ENCODE measurements at regions not wholly inside any gene's neighbourhood (a gene's known extent, or its start where the extent isn't known, plus 50 kb on each side); places are given as distances from the start of the nearest gene placed in this dataset.

- Histone ChIP-seq H3K27me3 (ENCODE audit: insufficient read depth, poor library complexity, severe bottlenecking) (no peaks in the 10 kb centered on the region), H3K4me3 (replicated peaks; ENCODE audit: insufficient read depth, low read length) (no peak overlapping the region), H3K27ac (replicated peaks) (no peak overlapping the region)
- DNase-seq (ENCODE audit: low read depth in 1 of 2, low spot score in 1 of 2), result no peak
- TF ChIP-seq REST (IDR thresholded peaks at IDR 0.05; ENCODE audit: insufficient replicate concordance, low read depth) (no peak), CTCF (IDR thresholded peaks at IDR 0.05; ENCODE audit: insufficient read depth, low read length) (no peak), SPI1 (IDR thresholded peaks at IDR 0.05; ENCODE audit: borderline replicate concordance, low read depth) (no peak), GABPA (IDR thresholded peaks at IDR 0.05; ENCODE audit: low read depth) (no peak), POLR2AphosphoS5 (IDR thresholded peaks at IDR 0.05; ENCODE audit: low read depth) (no peak)
Measured at GRCh38 chr20:57912227-57912582, 202.4 kb upstream of the PMEPA1 start.

- TF ChIP-seq CTCF (IDR thresholded peaks at IDR 0.05; ENCODE audit: insufficient read depth, low read length) (no peak), GABPA (IDR thresholded peaks at IDR 0.05; ENCODE audit: low read depth) (no peak), SPI1 (IDR thresholded peaks at IDR 0.05; ENCODE audit: borderline replicate concordance, low read depth) (no peak), POLR2AphosphoS5 (IDR thresholded peaks at IDR 0.05; ENCODE audit: low read depth) (no peak), REST (IDR thresholded peaks at IDR 0.05; ENCODE audit: insufficient replicate concordance, low read depth) (no peak)
- H3K4me3 ChIP-seq (replicated peaks; ENCODE audit: insufficient read depth, low read length), result no peak overlapping the region
- peaks cover 1% of the 10 kb centered on the region for H3K27me3 ChIP-seq (ENCODE audit: insufficient read depth, poor library complexity, severe bottlenecking)
- no peak overlapping the region for H3K27ac ChIP-seq (replicated peaks)
- DNase-seq (ENCODE audit: low read depth in 1 of 2, low spot score in 1 of 2), result no peak
Measured at GRCh38 chr20:57911512-57912226, 201.9 kb upstream of the PMEPA1 start.

- Histone ChIP-seq H3K27me3 (ENCODE audit: insufficient read depth, poor library complexity, severe bottlenecking) (peaks cover 5% of the 10 kb centered on the region), H3K27ac (replicated peaks) (no peak overlapping the region), H3K4me3 (replicated peaks; ENCODE audit: insufficient read depth, low read length) (no peak overlapping the region)
- TF ChIP-seq CTCF (IDR thresholded peaks at IDR 0.05; ENCODE audit: insufficient read depth, low read length) (no peak), REST (IDR thresholded peaks at IDR 0.05; ENCODE audit: insufficient replicate concordance, low read depth) (no peak), POLR2AphosphoS5 (IDR thresholded peaks at IDR 0.05; ENCODE audit: low read depth) (no peak), SPI1 (IDR thresholded peaks at IDR 0.05; ENCODE audit: borderline replicate concordance, low read depth) (no peak), GABPA (IDR thresholded peaks at IDR 0.05; ENCODE audit: low read depth) (no peak)
- DNase-seq (ENCODE audit: low read depth in 1 of 2, low spot score in 1 of 2), result no peak
Measured at GRCh38 chr20:57910716-57911115, 200.9 kb upstream of the PMEPA1 start.
